ENCODE measurements at regions not wholly inside any gene's neighbourhood (a gene's known extent, or its start where the extent isn't known, plus 50 kb on each side); places are given as distances from the start of the nearest gene placed in this dataset.

GRCh38 chr1:208866386-208866955 is 622.3 kb upstream of the PLXNA2 start:
- DNase-seq, result no peak

- no peak for DNase-seq
Measured at GRCh38 chr1:208868554-208868953, 624.4 kb upstream of the PLXNA2 start.

GRCh38 chr1:208874915-208875314 is 630.7 kb upstream of the PLXNA2 start:
- DNase-seq, result no peak

- DNase-seq, result no peak
Measured at GRCh38 chr1:208879022-208879421, 634.8 kb upstream of the PLXNA2 start.

- no peak for DNase-seq
Measured at GRCh38 chr1:208880433-208881100, 636.4 kb upstream of the PLXNA2 start.

GRCh38 chr1:208885060-208885459 is 640.9 kb upstream of the PLXNA2 start:
- DNase-seq, result peak; percentile 32

- DNase-seq, result no peak
Measured at GRCh38 chr1:208885650-208886049, 641.5 kb upstream of the PLXNA2 start.

- no peak for DNase-seq
Measured at GRCh38 chr1:208888376-208888775, 644.2 kb upstream of the PLXNA2 start.

GRCh38 chr1:208892147-208892546 is 648.0 kb upstream of the PLXNA2 start:
- no peak for DNase-seq

GRCh38 chr1:208893251-208893650 is 649.1 kb upstream of the PLXNA2 start:
- no peak for DNase-seq

GRCh38 chr1:208895181-208895580 is 651.0 kb upstream of the PLXNA2 start:
- DNase-seq, result no peak

- DNase-seq, result no peak
Measured at GRCh38 chr1:208895820-208896219, 651.6 kb upstream of the PLXNA2 start.

- DNase-seq, result no peak
Measured at GRCh38 chr1:208896768-208897167, 652.6 kb upstream of the PLXNA2 start.

- DNase-seq, result no peak
Measured at GRCh38 chr1:208899438-208899837, 655.3 kb upstream of the PLXNA2 start.

GRCh38 chr1:208903251-208903905 is 659.2 kb upstream of the PLXNA2 start:
- no peak for DNase-seq

- no peak for DNase-seq
Measured at GRCh38 chr1:208907790-208908189, 663.6 kb upstream of the PLXNA2 start.

GRCh38 chr1:208909011-208909984 is 665.1 kb upstream of the PLXNA2 start:
- no peak for DNase-seq

GRCh38 chr1:208910161-208910560 is 666.0 kb upstream of the PLXNA2 start:
- DNase-seq, result no peak

GRCh38 chr1:208917281-208917680 is 666.2 kb upstream of the CAMK1G start:
- no peak for DNase-seq

GRCh38 chr1:208917723-208918122 is 665.8 kb upstream of the CAMK1G start:
- DNase-seq, result no peak

- no peak for DNase-seq
Measured at GRCh38 chr1:208918160-208918559, 665.4 kb upstream of the CAMK1G start.

GRCh38 chr1:208919371-208919770 is 664.1 kb upstream of the CAMK1G start:
- DNase-seq, result no peak

- DNase-seq, result no peak
Measured at GRCh38 chr1:208921259-208921658, 662.3 kb upstream of the CAMK1G start.
